ENCODE measurements at regions not wholly inside any gene's neighbourhood (a gene's known extent, or its start where the extent isn't known, plus 50 kb on each side); places are given as distances from the start of the nearest gene placed in this dataset.
"Not testable (repeated sequence)": the region's sequence is repeated elsewhere in the genome, so short reads cannot be mapped to it uniquely, and the experiment has no call there.

- H3K27me3 ChIP-seq (ENCODE audit: insufficient read depth, low read length): no peaks in the 10 kb centered on the region
- no peak for DNase-seq (ENCODE audit: low read depth)
- H3K4me1 ChIP-seq (ENCODE audit: insufficient read depth, low read length): no peaks in the 10 kb centered on the region
- no peak overlapping the region for H3K27ac Mint-ChIP-seq (ENCODE audit: unreplicated experiment)
- no peak overlapping the region for H3K9ac ChIP-seq (ENCODE audit: low read length)
- H3K27me3 Mint-ChIP-seq (ENCODE audit: low read depth, unreplicated experiment): peaks cover 2% of the 10 kb centered on the region
- no peaks in the 10 kb centered on the region for H3K9me3 ChIP-seq (ENCODE audit: insufficient read depth, low read depth, low read length)
- no peak overlapping the region for H2AFZ ChIP-seq (ENCODE audit: low read depth, low read length)
- no peak overlapping the region for H3K27ac ChIP-seq (ENCODE audit: low read depth, low read length)
- no peaks in the 10 kb centered on the region for H4K20me1 ChIP-seq (ENCODE audit: insufficient read depth, low read length)
- H3K4me1 Mint-ChIP-seq (ENCODE audit: low read depth, unreplicated experiment): peaks cover 1% of the 10 kb centered on the region
- no peak overlapping the region for H3K4me2 ChIP-seq (ENCODE audit: low read length)
- TF ChIP-seq EZH2 (IDR thresholded peaks at IDR 0.05; ENCODE audit: insufficient read depth, low read length) (no peak), CTCF (IDR thresholded peaks at IDR 0.05; ENCODE audit: insufficient read depth, low read depth, low read length) (no peak)
- H3K36me3 Mint-ChIP-seq (ENCODE audit: low read depth, unreplicated experiment): no peaks in the 10 kb centered on the region
- FAIRE-seq: no peak
- no peak overlapping the region for H3K4me3 ChIP-seq (ENCODE audit: insufficient read depth, low read depth, low read length)
- H3K79me2 ChIP-seq (ENCODE audit: insufficient read depth, low read length): no peaks in the 10 kb centered on the region
- H3K4me3 Mint-ChIP-seq (ENCODE audit: unreplicated experiment): no peak overlapping the region
- no peaks in the 10 kb centered on the region for H3K36me3 ChIP-seq (ENCODE audit: insufficient read depth, low read length)
- H3K9me3 Mint-ChIP-seq (ENCODE audit: unreplicated experiment): no peaks in the 10 kb centered on the region
Measured at GRCh38 chr1:213345621-213346020, 294.6 kb downstream of the RPS6KC1 start.

DNA sequence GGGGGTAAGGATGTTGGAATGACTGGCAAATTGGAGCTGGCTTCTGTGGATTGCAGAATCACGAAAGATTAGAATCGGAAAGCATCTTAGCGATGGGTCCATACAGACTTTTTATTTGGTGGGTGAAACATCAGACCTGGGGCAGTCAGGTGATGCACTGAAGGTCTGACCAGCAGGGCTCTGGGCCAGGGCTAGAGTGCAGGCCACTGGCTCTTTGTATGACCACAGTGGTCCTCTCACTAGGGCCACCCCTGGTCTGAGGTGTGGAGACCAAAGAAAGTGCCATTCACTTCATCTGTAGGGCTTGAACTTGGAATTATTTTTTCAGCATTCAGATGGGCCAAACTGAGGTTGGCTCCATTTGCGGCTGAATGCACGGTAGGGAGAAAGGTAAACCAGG lies 306.4 kb downstream of the RPS6KC1 start:
- no peaks in the 10 kb centered on the region for H3K9me3 ChIP-seq (ENCODE audit: insufficient read depth, low read depth, low read length)
- no peak overlapping the region for H3K27ac Mint-ChIP-seq (ENCODE audit: unreplicated experiment)
- H3K27me3 ChIP-seq (ENCODE audit: insufficient read depth, low read length): no peaks in the 10 kb centered on the region
- H3K4me1 ChIP-seq (ENCODE audit: insufficient read depth, low read length): no peaks in the 10 kb centered on the region
- peaks cover 8% of the 10 kb centered on the region for H3K27me3 Mint-ChIP-seq (ENCODE audit: low read depth, unreplicated experiment)
- no peak overlapping the region for H3K4me2 ChIP-seq (ENCODE audit: low read length)
- no peak for DNase-seq (ENCODE audit: low read depth)
- H3K9ac ChIP-seq (ENCODE audit: low read length): no peak overlapping the region
- H4K20me1 ChIP-seq (ENCODE audit: insufficient read depth, low read length): no peaks in the 10 kb centered on the region
- no peak overlapping the region for H3K27ac ChIP-seq (ENCODE audit: low read depth, low read length)
- TF ChIP-seq CTCF (IDR thresholded peaks at IDR 0.05; ENCODE audit: insufficient read depth, low read depth, low read length) (no peak), EZH2 (IDR thresholded peaks at IDR 0.05; ENCODE audit: insufficient read depth, low read length) (no peak)
- no peak overlapping the region for H3K4me3 Mint-ChIP-seq (ENCODE audit: unreplicated experiment)
- no peak overlapping the region for H3K4me3 ChIP-seq (ENCODE audit: insufficient read depth, low read depth, low read length)
- H2AFZ ChIP-seq (ENCODE audit: low read depth, low read length): no peak overlapping the region
- no peaks in the 10 kb centered on the region for H3K79me2 ChIP-seq (ENCODE audit: insufficient read depth, low read length)
- peaks cover 2% of the 10 kb centered on the region for H3K36me3 Mint-ChIP-seq (ENCODE audit: low read depth, unreplicated experiment)
- no peaks in the 10 kb centered on the region for H3K36me3 ChIP-seq (ENCODE audit: insufficient read depth, low read length)
- peaks cover 11% of the 10 kb centered on the region for H3K9me3 Mint-ChIP-seq (ENCODE audit: unreplicated experiment)
- no peaks in the 10 kb centered on the region for H3K4me1 Mint-ChIP-seq (ENCODE audit: low read depth, unreplicated experiment)
- no peak for FAIRE-seq

GRCh38 chr1:213358368-213358767 lies 307.3 kb downstream of the RPS6KC1 start:
- H3K4me3 ChIP-seq (ENCODE audit: insufficient read depth, low read depth, low read length); H3K4me1 ChIP-seq (ENCODE audit: insufficient read depth, low read length); H2AFZ ChIP-seq (ENCODE audit: low read depth, low read length); H3K4me2 ChIP-seq (ENCODE audit: low read length); H3K27me3 ChIP-seq (ENCODE audit: insufficient read depth, low read length); H3K27me3 Mint-ChIP-seq (ENCODE audit: low read depth, unreplicated experiment); H3K9ac ChIP-seq (ENCODE audit: low read length); FAIRE-seq; DNase-seq (ENCODE audit: low read depth); H3K4me3 Mint-ChIP-seq (ENCODE audit: unreplicated experiment); H3K27ac ChIP-seq (ENCODE audit: low read depth, low read length); H3K36me3 Mint-ChIP-seq (ENCODE audit: low read depth, unreplicated experiment); H4K20me1 ChIP-seq (ENCODE audit: insufficient read depth, low read length); H3K9me3 ChIP-seq (ENCODE audit: insufficient read depth, low read depth, low read length); H3K27ac Mint-ChIP-seq (ENCODE audit: unreplicated experiment); H3K4me1 Mint-ChIP-seq (ENCODE audit: low read depth, unreplicated experiment); H3K79me2 ChIP-seq (ENCODE audit: insufficient read depth, low read length); H3K36me3 ChIP-seq (ENCODE audit: insufficient read depth, low read length): not testable (repeated sequence)
- H3K9me3 Mint-ChIP-seq (ENCODE audit: unreplicated experiment): peaks cover 14% of the 10 kb centered on the region
